T47D (cell line): ENCODE measurements at regions not wholly inside any gene's neighbourhood (a gene's known extent, or its start where the extent isn't known, plus 50 kb on each side); places are given as distances from the start of the nearest gene placed in this dataset.

Experiments used
- DNase-seq, 2 experiments: peaks; one replicate each; pipeline versions ENCODE4 v3.0.0 to v3.0.0-alpha.2; 2011 to 2012; ENCODE audit warnings: low read depth in 1 of 2, low spot score in 1 of 2
- JUND ChIP-seq: IDR thresholded peaks from 2 replicates; pipeline ENCODE4 v1.6.1; 2012; ENCODE audit warnings: low read depth
- in situ Hi-C: cut with HindIII; loops from 2 replicates; pipeline ENCODE4 v1.10.0; 2016; ENCODE audit warnings: low sequenced_read_pairs, low pct_unique_long_range_greater_than_20kb

GRCh38 chr1:193614817-193615216 lies 428.4 kb upstream of the B3GALT2 start:
- TF ChIP-seq JUND: no peak
- in situ Hi-C loops: no loop called here
- DNase-seq: peak in 1 of 2 experiments; percentile 16

GRCh38 chr1:193614275-193614674 lies 427.9 kb upstream of the B3GALT2 start:
- TF ChIP-seq JUND: no peak
- in situ Hi-C loops: no loop called here

GRCh38 chr1:193613041-193613440 lies 426.6 kb upstream of the B3GALT2 start:
- in situ Hi-C loops: no loop called here
- no peak for DNase-seq
- TF ChIP-seq JUND: no peak

More at GRCh38 chr1:193614275-193614674, 427.9 kb upstream of the B3GALT2 start:
- no peak for DNase-seq

- in situ Hi-C loops: no loop called here
- TF ChIP-seq JUND: no peak
- no peak for DNase-seq
Observed at GRCh38 chr1:193609592-193609991, 423.2 kb upstream of the B3GALT2 start.

GRCh38 chr1:193607787-193608186 lies 421.4 kb upstream of the B3GALT2 start:
- no peak for TF ChIP-seq JUND
- no peak for DNase-seq
- in situ Hi-C loops: no loop called here

DNA sequence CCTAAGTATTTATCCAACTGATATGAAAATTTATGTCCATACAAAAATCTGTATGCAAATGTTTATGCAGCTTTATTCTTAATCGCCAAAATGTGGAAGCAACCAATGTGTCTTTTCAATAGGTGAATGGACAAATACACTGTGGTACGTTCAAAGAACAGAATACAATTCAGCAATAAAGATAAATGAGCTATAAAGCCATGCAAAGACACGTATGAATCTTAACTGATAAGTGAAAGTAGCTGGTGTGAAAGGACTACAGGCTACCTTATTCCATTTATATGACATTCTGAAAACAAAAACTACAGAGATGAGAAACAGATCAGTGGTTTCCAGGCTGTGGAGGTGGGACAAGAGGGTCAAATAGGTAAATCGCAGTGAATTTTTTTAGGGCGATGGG lies 419.6 kb upstream of the B3GALT2 start:
- no peak for DNase-seq
- in situ Hi-C loops: no loop called here
- no peak for TF ChIP-seq JUND

GRCh38 chr1:193602705-193603104 lies 416.3 kb upstream of the B3GALT2 start:
- no peak for DNase-seq
- in situ Hi-C loops: no loop called here
- TF ChIP-seq JUND: no peak

DNA sequence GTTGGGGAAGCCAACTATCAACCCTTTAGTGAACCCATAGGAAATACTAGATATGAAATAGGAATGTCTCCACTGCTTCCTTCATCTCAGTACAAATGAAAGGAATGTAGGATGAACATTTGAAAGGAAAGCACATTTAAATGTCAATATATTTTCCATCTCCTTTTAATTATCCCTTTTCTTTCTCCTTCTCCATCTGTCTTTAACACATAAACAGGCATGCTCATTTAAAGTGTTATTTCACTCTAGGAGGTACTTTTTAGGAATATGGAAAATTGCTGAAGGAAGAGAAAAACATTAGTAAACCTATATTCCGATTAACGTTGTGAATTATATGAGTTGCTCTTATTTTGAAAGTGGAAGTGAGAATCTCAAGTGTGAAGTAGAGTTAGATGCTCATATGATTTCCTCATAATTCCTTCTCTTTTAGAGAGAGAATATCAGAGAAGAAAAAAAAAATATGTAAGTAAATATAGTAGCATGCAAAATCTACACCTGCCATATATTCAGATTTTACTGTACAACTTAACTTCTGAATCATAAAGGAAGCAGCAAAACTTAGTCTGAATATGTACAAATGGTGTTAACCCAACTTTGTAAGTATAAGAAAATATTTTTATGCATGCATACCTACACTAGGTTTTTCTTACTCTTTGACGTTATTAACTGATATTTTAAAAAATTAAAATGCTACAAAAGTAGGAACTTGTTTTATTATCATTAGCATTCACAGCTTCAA lies 406.9 kb upstream of the B3GALT2 start:
- TF ChIP-seq JUND: no peak
- in situ Hi-C loops: no loop called here
- DNase-seq: no peak

DNA sequence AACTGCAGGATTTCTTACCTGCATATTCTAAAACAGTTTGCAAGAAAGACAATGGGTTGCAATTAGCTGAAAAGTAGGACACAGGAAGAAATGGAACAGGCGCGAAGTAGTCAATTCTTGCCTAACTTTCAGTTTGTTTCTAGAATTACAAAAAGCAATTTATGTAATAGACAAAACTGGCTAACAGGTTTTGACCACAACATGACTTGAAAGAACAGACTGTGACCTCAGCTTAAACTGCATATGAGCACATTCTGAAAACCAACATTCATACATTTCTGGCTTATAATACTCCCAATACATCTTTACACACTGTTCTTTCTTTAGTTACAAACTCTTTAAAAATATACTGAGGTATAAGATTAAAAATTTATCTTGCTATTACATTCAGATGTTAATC lies 405.9 kb upstream of the B3GALT2 start:
- no peak for TF ChIP-seq JUND
- in situ Hi-C loops: no loop called here
- no peak for DNase-seq

DNA sequence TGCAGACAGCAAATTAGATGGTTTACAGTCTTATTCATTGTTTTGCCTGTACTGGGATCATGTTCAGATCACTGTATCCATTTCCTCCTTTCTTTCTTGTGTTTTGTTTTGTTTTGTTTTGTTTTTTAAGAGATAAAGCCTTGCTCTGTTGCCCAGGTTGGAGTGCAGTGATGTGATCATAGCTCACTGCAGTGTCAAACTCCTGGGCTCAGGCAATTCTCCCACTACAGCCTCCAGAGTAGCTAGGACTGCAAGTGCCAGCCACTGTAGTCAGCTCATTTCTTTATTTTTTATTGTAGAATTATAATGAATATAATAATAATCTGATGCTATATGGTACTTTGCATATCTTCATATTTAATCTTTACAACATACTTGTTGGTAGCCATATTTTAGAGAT lies 403.7 kb upstream of the B3GALT2 start:
- no peak for DNase-seq
- in situ Hi-C loops: no loop called here
- no peak for TF ChIP-seq JUND

DNA sequence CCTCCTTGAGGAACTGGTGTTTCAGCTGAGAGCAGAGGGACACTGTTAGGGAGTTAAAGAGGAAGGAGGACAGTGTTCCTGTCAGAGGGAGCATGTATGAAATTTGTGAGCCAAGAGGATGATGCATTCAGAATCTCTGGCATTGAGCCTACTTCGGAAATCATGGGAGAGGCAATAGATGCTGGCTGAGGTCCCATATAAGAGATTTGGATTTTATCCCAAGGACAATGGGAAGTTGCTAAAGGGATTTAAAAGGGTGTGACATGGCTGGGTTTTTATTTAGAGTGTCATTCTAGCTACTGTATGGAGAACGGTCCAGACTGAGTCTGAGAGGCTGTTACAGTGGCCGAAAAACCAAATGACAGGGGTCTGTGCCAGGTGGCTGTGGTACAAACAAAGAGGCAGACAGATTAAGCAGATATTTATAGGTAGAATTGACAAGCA lies 403.2 kb upstream of the B3GALT2 start:
- in situ Hi-C loops: no loop called here
- no peak for DNase-seq
- no peak for TF ChIP-seq JUND

DNA sequence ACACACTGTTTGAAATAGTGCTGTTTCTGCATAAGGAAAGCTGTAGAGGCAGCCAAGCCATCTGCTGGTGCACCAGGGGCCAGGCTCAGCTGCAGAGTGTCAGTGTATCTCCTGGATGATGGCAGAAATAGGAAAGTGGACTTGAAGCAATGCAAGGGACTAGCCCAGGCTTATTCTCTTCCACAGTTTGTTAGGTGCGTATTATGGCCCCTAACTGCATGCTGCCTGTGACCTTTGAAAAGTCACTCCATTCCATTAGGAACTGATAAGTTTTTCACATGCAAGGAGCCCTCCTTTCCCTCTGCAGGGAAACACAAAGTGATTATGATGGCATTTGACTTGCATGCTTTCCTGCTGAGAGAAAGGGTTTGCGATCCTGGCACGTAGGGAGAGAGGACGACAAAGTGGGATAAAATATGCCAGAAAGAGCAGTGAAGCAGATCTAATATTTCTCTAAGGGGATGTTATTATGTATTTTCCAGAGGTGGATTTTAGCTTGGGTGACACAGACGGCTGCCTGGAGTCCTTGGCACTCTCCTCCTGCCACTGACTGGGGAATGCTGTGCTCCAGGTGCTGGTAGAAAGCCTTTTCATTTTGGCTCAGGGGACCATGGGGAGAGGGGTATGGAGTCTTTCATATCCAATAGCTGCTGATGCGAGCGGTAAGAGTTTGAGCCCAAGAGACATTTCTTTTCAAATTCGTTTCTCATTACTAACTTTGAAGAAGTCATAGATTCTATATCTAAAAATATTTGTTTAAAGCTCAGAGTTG lies 402.1 kb upstream of the B3GALT2 start:
- no peak for TF ChIP-seq JUND
- DNase-seq: no peak
- in situ Hi-C loops: no loop called here

- in situ Hi-C loops: no loop called here
- DNase-seq: no peak
- no peak for TF ChIP-seq JUND
Observed at GRCh38 chr1:193584731-193585239, 398.4 kb upstream of the B3GALT2 start.

- no peak for DNase-seq
- in situ Hi-C loops: no loop called here
- TF ChIP-seq JUND: no peak
Observed at GRCh38 chr1:193581341-193581740, 394.9 kb upstream of the B3GALT2 start.
